ENCODE measurements at regions not wholly inside any gene's neighbourhood (a gene's known extent, or its start where the extent isn't known, plus 50 kb on each side); places are given as distances from the start of the nearest gene placed in this dataset.

DNA sequence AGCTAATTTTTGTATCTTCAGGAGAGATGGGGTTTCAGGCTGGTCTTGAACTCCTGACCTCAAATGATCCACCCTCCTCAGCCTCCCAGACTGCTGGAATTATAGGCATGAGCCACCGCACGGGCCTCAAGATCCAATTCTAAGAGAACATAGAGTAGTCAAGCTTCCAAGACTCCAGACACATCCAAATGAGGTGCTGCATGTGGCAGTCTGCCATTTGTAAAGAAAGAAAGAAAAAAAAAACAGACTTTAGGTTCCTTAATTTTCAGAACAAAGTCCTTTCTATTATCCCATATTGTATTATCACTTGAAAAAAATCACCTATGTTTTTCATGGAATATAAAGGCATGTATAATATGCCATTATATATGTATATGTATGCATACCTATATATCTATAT is 2104.5 kb downstream of the MAT2B start:
- no peak for TF ChIP-seq POLR2A (IDR thresholded peaks at IDR 0.05; ENCODE audit: extremely low read depth, insufficient read length)
- TF ChIP-seq, protein P1, sequence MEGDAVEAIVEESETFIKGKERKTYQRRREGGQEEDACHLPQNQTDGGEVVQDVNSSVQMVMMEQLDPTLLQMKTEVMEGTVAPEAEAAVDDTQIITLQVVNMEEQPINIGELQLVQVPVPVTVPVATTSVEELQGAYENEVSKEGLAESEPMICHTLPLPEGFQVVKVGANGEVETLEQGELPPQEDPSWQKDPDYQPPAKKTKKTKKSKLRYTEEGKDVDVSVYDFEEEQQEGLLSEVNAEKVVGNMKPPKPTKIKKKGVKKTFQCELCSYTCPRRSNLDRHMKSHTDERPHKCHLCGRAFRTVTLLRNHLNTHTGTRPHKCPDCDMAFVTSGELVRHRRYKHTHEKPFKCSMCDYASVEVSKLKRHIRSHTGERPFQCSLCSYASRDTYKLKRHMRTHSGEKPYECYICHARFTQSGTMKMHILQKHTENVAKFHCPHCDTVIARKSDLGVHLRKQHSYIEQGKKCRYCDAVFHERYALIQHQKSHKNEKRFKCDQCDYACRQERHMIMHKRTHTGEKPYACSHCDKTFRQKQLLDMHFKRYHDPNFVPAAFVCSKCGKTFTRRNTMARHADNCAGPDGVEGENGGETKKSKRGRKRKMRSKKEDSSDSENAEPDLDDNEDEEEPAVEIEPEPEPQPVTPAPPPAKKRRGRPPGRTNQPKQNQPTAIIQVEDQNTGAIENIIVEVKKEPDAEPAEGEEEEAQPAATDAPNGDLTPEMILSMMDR (IDR thresholded peaks at IDR 0.05; ENCODE audit: low read depth, low read length) = no peak

Data from NB4 (cell line).